ENCODE measurements at regions not wholly inside any gene's neighbourhood (a gene's known extent, or its start where the extent isn't known, plus 50 kb on each side); places are given as distances from the start of the nearest gene placed in this dataset.

DNA sequence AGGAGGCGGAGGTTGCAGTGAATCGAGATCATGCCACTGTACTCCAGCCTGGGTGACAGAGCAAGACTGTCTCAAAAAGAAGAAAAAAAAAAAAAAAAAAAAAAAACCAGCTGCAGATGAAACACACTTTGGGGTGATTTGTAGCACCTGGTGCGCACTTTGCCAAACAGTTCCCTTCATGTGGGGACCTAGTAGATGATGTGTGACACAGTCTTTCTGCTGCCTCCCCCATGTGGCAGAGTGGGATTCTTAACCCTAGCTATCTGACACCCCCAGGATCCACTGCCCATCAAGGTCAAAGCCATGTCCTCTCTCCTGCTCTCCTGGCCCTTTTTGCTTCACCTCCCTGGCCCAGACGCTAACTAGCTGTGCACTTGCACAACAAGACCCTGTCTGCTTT, 52.1 kb upstream of the PDZD8 start:
- WGBS (ENCODE audit: insufficient coverage, insufficient replicate concordance, low lambda C conversion rate, missing lambda C conversion rate), result 85% methylated on average over 4 of the region's 4 CpGs

DNA sequence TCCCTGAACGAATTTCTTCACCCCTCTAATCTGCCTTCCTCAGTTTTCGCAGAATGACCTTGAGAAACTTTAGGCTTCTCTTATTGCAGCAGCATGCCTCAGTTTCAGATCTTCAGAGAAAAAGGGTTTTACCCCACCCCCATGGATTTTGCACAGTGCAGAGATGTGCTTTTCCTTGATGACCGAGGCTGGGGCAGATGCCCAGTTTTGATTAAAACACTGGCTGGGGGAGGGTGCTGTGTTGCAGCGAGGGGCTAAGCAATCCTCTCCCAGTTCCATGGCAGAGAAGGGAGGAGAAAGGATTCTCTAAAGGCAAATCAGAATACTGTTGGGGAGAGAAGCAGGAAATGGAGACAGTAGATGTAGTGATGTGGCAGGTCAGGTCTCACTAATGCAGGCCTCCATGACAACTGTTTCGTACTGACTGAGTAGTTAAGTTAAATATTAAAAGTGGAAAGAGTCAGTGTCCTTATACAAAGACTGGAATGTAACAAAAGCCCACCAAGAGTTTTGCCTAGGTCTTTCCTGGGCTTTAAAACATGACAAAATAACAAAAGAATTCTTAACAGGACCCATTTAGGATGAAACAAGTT, 50.8 kb upstream of the PDZD8 start:
- ATAC-seq (peak; percentile 90), DNase-seq (ENCODE audit: low read depth, low spot score) (no peak), FAIRE-seq (no peak)
- H3K9ac ChIP-seq (ENCODE audit: control insufficient read depth, insufficient read depth, low read length), result no peak overlapping the region
- H3K9me3 ChIP-seq (replicated peaks; ENCODE audit: control insufficient read depth, insufficient read depth, low read length), result no peaks in the 10 kb centered on the region
- BruUV-seq (replicated peaks), result no TSS peak
- no peak overlapping the region for H3K4me3 ChIP-seq
- intact Hi-C loops (cut with micrococcal nuclease; ENCODE audit: unreplicated experiment) (no loop called here), in situ Hi-C loops (cut with MboI) (no loop called here)
- SMC1A ChIA-PET (ENCODE audit: uncharacterized antibody, unreplicated experiment), result interaction anchor here (0.8 to 3.4 kb wide), 5 partner anchors 14 to 106 kb away, joined by 3 to 17 read pairs (median 5); no protein-coding TSS in a partner anchor
- H2AFZ ChIP-seq (ENCODE audit: control insufficient read depth, low read depth, low read length), result no peak overlapping the region
- no peaks in the 10 kb centered on the region for H3K4me1 ChIP-seq (ENCODE audit: control insufficient read depth, insufficient read depth, low read length)
- RAD21 ChIA-PET (ENCODE audit: unreplicated experiment), result interaction anchor here (0.6 to 1.5 kb wide), 3 partner anchors 17 to 232 kb away, joined by 3 to 6 read pairs (median 5); no protein-coding TSS in a partner anchor
- POLR2A ChIA-PET, result no interaction called here
- WGBS (ENCODE audit: insufficient coverage, insufficient replicate concordance, low lambda C conversion rate, missing lambda C conversion rate), result 12% methylated on average over 5 of the region's 5 CpGs
- no peaks in the 10 kb centered on the region for H3K36me3 ChIP-seq (ENCODE audit: control insufficient read depth in 2 of 2, insufficient read depth in 2 of 2, low read length in 1 of 2)
- no peak overlapping the region for H3K27ac ChIP-seq (ENCODE audit: control insufficient read depth, insufficient read depth)
- H4K20me1 ChIP-seq (ENCODE audit: control insufficient read depth, insufficient read depth), result no peaks in the 10 kb centered on the region
- H3K79me2 ChIP-seq (ENCODE audit: control insufficient read depth, insufficient read depth, low read length), result no peaks in the 10 kb centered on the region
- CTCF ChIA-PET, result interaction anchor here (1.0 to 6.4 kb wide), 8 partner anchors 16 to 200 kb away, joined by 3 to 65 read pairs (median 4); no protein-coding TSS in a partner anchor
- no peak overlapping the region for H3K4me2 ChIP-seq (ENCODE audit: control insufficient read depth, insufficient read depth)
- H3K27me3 ChIP-seq (replicated peaks in 1 of 2; ENCODE audit: control insufficient read depth in 2 of 2, insufficient read depth in 2 of 2, low read length in 1 of 2), result no peaks in the 10 kb centered on the region
- TF ChIP-seq CREM (IDR thresholded peaks at IDR 0.05; ENCODE audit: low read depth), result no peak
- peak; percentile 59 for TF ChIP-seq IKZF1 (conservative IDR thresholded peaks at IDR 0.05)
- TF ChIP-seq BMI1 (IDR thresholded peaks at IDR 0.05; ENCODE audit: borderline replicate concordance), result no peak
- no peak for TF ChIP-seq RUNX3 (IDR thresholded peaks at IDR 0.05; ENCODE audit: low read length)
- TF ChIP-seq JUND (IDR thresholded peaks at IDR 0.05; ENCODE audit: low read depth, low read length), result no peak
- no peak for TF ChIP-seq EED (IDR thresholded peaks at IDR 0.05; ENCODE audit: low read depth)
- TF ChIP-seq PAX5 (IDR thresholded peaks at IDR 0.05; ENCODE audit: borderline replicate concordance, low read depth, low read length), result no peak
- no peak for TF ChIP-seq HDAC2 (IDR thresholded peaks at IDR 0.05)
- TF ChIP-seq, protein P1, sequence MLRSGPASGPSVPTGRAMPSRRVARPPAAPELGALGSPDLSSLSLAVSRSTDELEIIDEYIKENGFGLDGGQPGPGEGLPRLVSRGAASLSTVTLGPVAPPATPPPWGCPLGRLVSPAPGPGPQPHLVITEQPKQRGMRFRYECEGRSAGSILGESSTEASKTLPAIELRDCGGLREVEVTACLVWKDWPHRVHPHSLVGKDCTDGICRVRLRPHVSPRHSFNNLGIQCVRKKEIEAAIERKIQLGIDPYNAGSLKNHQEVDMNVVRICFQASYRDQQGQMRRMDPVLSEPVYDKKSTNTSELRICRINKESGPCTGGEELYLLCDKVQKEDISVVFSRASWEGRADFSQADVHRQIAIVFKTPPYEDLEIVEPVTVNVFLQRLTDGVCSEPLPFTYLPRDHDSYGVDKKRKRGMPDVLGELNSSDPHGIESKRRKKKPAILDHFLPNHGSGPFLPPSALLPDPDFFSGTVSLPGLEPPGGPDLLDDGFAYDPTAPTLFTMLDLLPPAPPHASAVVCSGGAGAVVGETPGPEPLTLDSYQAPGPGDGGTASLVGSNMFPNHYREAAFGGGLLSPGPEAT (IDR thresholded peaks at IDR 0.05; ENCODE audit: low read depth), result peak; percentile 45; the same call in 1 of the 2 replicates
- no peak for TF ChIP-seq MYC (IDR thresholded peaks at IDR 0.05; ENCODE audit: insufficient read depth, insufficient read length, insufficient replicate concordance, low read length, severe bottlenecking)
- peak; percentile 66; the same call in 1 of the 2 replicates for TF ChIP-seq NBN (IDR thresholded peaks at IDR 0.05)
- TF ChIP-seq BCL11A (IDR thresholded peaks at IDR 0.05; ENCODE audit: low read depth, low read length), result no peak
- no peak for TF ChIP-seq KLF5 (IDR thresholded peaks at IDR 0.05; ENCODE audit: partially characterized antibody)
- TF ChIP-seq, protein P2, sequence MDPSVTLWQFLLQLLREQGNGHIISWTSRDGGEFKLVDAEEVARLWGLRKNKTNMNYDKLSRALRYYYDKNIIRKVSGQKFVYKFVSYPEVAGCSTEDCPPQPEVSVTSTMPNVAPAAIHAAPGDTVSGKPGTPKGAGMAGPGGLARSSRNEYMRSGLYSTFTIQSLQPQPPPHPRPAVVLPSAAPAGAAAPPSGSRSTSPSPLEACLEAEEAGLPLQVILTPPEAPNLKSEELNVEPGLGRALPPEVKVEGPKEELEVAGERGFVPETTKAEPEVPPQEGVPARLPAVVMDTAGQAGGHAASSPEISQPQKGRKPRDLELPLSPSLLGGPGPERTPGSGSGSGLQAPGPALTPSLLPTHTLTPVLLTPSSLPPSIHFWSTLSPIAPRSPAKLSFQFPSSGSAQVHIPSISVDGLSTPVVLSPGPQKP (IDR thresholded peaks at IDR 0.05; ENCODE audit: low read depth, low read length), result no peak

More for the DNA sequence above, 52.1 kb upstream of the PDZD8 start:
- ChIA-PET RAD21 (ENCODE audit: unreplicated experiment) (interaction anchor here (0.7 to 2.9 kb wide), 6 partner anchors 11 to 211 kb away, joined by 3 to 9 read pairs (median 4); no protein-coding TSS in a partner anchor), CTCF (interaction anchor here (0.6 to 6.4 kb wide), 7 partner anchors 15 to 625 kb away, joined by 3 to 65 read pairs (median 4); no protein-coding TSS in a partner anchor), SMC1A (ENCODE audit: uncharacterized antibody, unreplicated experiment) (interaction anchor here (0.6 to 3.4 kb wide), 10 partner anchors 8 to 764 kb away, joined by 3 to 17 read pairs (median 3); no protein-coding TSS in a partner anchor), POLR2A (interaction anchor here (0.7 to 1.8 kb wide), 4 partner anchors 12 to 18 kb away, joined by 3 to 6 read pairs (median 4); no protein-coding TSS in a partner anchor)
- no peak overlapping the region for H3K4me2 ChIP-seq (ENCODE audit: control insufficient read depth, insufficient read depth)
- H3K9me3 ChIP-seq (replicated peaks; ENCODE audit: control insufficient read depth, insufficient read depth, low read length), result no peaks in the 10 kb centered on the region
- no peak for DNase-seq (ENCODE audit: low read depth, low spot score)
- H3K27ac ChIP-seq (ENCODE audit: control insufficient read depth, insufficient read depth), result no peak overlapping the region
- H4K20me1 ChIP-seq (ENCODE audit: control insufficient read depth, insufficient read depth), result no peaks in the 10 kb centered on the region
- FAIRE-seq, result no peak
- in situ Hi-C loops (cut with MboI), result no loop called here
- BruUV-seq (replicated peaks), result no TSS peak
- no peak for ATAC-seq
- H3K79me2 ChIP-seq (ENCODE audit: control insufficient read depth, insufficient read depth, low read length), result no peaks in the 10 kb centered on the region
- intact Hi-C loops (cut with micrococcal nuclease; ENCODE audit: unreplicated experiment), result no loop called here
- TF ChIP-seq MXI1 (IDR thresholded peaks at IDR 0.05; ENCODE audit: low read depth, low read length) (no peak), NFIC (IDR thresholded peaks at IDR 0.05; ENCODE audit: low read depth, low read length) (no peak), IRF4 (IDR thresholded peaks at IDR 0.05; ENCODE audit: low read depth, low read length) (no peak)
- no peak overlapping the region for H2AFZ ChIP-seq (ENCODE audit: control insufficient read depth, low read depth, low read length)
- H3K27me3 ChIP-seq (replicated peaks in 1 of 2; ENCODE audit: control insufficient read depth in 2 of 2, insufficient read depth in 2 of 2, low read length in 1 of 2), result no peaks in the 10 kb centered on the region; a peak in 1 of 4 replicates
- no peak overlapping the region for H3K9ac ChIP-seq (ENCODE audit: control insufficient read depth, insufficient read depth, low read length)
- no peak overlapping the region for H3K4me3 ChIP-seq
- no peaks in the 10 kb centered on the region for H3K4me1 ChIP-seq (ENCODE audit: control insufficient read depth, insufficient read depth, low read length)
- H3K36me3 ChIP-seq (ENCODE audit: control insufficient read depth in 2 of 2, insufficient read depth in 2 of 2, low read length in 1 of 2), result no peaks in the 10 kb centered on the region
